HEK293T (cell line): ENCODE measurements at regions not wholly inside any gene's neighbourhood (a gene's known extent, or its start where the extent isn't known, plus 50 kb on each side); places are given as distances from the start of the nearest gene placed in this dataset.

Source experiments
- ARNT ChIP-seq: fragments of 450-650 bp; IDR thresholded peaks from 2 replicates; pipeline ENCODE4 v1.6.1; 2017; ENCODE audit warnings: mild to moderate bottlenecking
- BHLHE40 ChIP-seq: fragments of 450-650 bp; IDR thresholded peaks from 2 replicates; pipeline ENCODE4 v1.6.1; 2016; ENCODE audit warnings: mild to moderate bottlenecking, moderate library complexity, borderline replicate concordance
- FOXA1 ChIP-seq: fragments of 450-650 bp; IDR thresholded peaks from 2 replicates; pipeline ENCODE4 v1.6.1; 2016; ENCODE audit warnings: mild to moderate bottlenecking
- HDGF ChIP-seq: fragments of 450-650 bp; IDR thresholded peaks from 2 replicates; pipeline ENCODE4 v1.6.1; 2017; ENCODE audit warnings: antibody characterized with exemption, borderline replicate concordance
- SP1 ChIP-seq: fragments of 450-650 bp; IDR thresholded peaks from 2 replicates; pipeline ENCODE4 v1.6.1; 2017
- SUZ12 ChIP-seq: fragments of 450-650 bp; IDR thresholded peaks from 2 replicates; pipeline ENCODE4 v1.6.1; 2016; ENCODE audit warnings: mild to moderate bottlenecking

DNA sequence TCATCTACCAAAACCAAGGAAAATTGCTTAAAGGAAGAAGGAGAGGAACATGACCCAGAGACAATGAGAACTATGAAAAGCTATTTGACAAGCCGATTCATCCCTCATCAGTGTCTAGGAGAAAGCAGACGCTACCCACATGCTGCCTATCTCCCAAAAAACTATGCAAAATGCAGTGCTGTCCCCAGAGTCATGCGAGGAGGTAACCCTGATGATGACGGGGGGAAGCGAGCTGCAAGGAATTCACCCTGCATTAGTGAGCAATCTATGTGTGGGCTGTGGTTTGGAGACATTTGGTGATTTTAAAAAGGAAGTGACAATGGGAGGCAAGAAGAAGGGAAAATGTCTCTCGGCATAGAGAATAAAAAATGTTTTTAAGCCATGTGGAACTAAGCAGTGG, 472.7 kb downstream of the CMPK2 start:
- TF ChIP-seq SUZ12 (no peak), BHLHE40 (no peak), HDGF (no peak), FOXA1 (no peak), SP1 (no peak), ARNT (no peak)
